Activated T-helper 2 cell treated with anti-CD3 and anti-CD28 coated beads, Interferon-gamma antibody, Interleukin-2, Interleukin-4, amounts not matched to agents 10 μg/mL and 5 μg/mL and 100 μg/mL, durations not matched to agents 14 hours and 24 hours and 36 hours (primary cell): ENCODE measurements at regions not wholly inside any gene's neighbourhood (a gene's known extent, or its start where the extent isn't known, plus 50 kb on each side); places are given as distances from the start of the nearest gene placed in this dataset.
"Not testable (repeated sequence)": the region's sequence is repeated elsewhere in the genome, so short reads cannot be mapped to it uniquely, and the experiment has no call there.

Source experiments
- DNase-seq: peaks from one replicate; pipeline ENCODE4 v3.0.0; 2021; ENCODE audit warnings: low spot score
- H3K27ac Mint-ChIP-seq: one replicate; pipeline ENCODE4 v1.8.0; 2021; ENCODE audit warnings: mixed read lengths
- H3K27me3 Mint-ChIP-seq: one replicate; pipeline ENCODE4 v1.8.0; 2021; ENCODE audit warnings: low read depth, mixed read lengths
- H3K36me3 Mint-ChIP-seq: one replicate; pipeline ENCODE4 v1.8.0; 2021; ENCODE audit warnings: low read depth, mixed read lengths
- H3K4me1 Mint-ChIP-seq: one replicate; pipeline ENCODE4 v1.8.0; 2021; ENCODE audit warnings: low read depth, mixed read lengths
- H3K4me3 Mint-ChIP-seq: one replicate; pipeline ENCODE4 v1.8.0; 2021; ENCODE audit warnings: low read depth, mild to moderate bottlenecking, moderate library complexity, mixed read lengths
- H3K9me3 Mint-ChIP-seq: one replicate; pipeline ENCODE4 v1.8.0; 2021; ENCODE audit warnings: mixed read lengths
- intact Hi-C: fragments of 100-400 bp; cut with micrococcal nuclease; formaldehyde crosslinking; loops from one replicate; pipeline ENCODE4 v1.15.1; 2023

DNA sequence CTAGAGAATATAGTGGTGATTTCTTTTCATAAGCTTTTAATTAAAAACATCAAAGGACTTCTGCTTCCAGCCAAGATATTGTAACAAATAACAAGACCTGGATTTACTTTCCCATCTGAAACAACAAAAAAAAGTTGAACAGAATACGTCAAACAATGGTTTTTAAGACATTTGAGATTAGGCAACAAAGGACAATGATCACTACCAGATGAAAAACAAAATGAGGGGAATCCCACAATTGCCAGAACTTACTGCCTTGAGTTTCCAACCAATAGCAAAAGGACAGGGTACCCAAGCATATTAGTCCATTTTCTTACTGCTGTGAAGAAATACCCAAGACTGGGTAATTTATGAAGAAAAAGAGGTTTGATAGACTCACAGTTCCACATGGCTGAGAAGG, 341.4 kb upstream of the INTU start:
- DNase-seq, result no peak
- no peak overlapping the region for H3K4me3 Mint-ChIP-seq
- H3K36me3 Mint-ChIP-seq, result no peaks in the 10 kb centered on the region
- intact Hi-C loops, result no loop called here
- no peaks in the 10 kb centered on the region for H3K4me1 Mint-ChIP-seq
- peaks cover 17% of the 10 kb centered on the region for H3K9me3 Mint-ChIP-seq
- H3K27me3 Mint-ChIP-seq, result no peaks in the 10 kb centered on the region
- no peak overlapping the region for H3K27ac Mint-ChIP-seq

DNA sequence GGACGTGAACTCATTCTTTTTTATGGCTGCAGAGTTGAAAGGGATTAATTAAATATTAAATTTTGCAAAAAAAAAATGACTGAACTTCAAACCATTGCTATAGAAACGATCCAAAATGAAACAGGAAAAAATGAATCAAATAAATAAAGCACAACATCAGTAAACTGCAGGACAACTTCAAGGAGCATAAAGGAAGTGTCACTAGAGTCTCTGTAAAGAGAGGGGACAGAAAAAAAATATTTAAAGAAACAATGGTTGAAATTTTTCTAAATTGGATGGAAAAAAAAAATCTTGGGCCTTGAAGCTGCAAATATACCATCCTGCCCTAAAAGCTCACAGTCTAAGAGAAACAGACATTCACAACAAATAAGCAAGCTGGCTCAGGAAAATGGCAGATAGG, 339.3 kb upstream of the INTU start:
- no peak for DNase-seq
- H3K4me1 Mint-ChIP-seq, result no peaks in the 10 kb centered on the region
- peaks cover 32% of the 10 kb centered on the region for H3K9me3 Mint-ChIP-seq
- intact Hi-C loops, result no loop called here
- no peak overlapping the region for H3K27ac Mint-ChIP-seq
- no peaks in the 10 kb centered on the region for H3K36me3 Mint-ChIP-seq
- H3K4me3 Mint-ChIP-seq, result no peak overlapping the region
- no peaks in the 10 kb centered on the region for H3K27me3 Mint-ChIP-seq

DNA sequence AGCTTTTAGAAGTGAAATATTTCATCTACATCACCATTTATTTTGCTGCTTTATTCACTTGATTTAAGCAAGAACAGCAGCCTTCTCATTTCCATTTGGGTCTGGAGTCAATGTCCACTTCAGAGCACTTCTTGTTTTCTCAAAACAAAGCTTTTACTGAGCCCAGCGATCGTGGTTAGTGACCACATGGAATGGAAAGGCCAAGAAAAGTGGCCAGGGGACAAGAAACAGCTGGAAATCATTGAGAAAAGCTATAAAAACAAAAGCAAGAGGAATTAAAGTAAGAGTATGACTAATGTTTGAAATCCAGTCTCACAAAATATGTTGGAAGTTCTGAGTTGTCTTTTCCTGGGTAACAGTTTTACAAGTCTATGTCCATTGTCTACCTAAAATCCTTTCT, 328.4 kb upstream of the INTU start:
- H3K36me3 Mint-ChIP-seq, result no peaks in the 10 kb centered on the region

DNA sequence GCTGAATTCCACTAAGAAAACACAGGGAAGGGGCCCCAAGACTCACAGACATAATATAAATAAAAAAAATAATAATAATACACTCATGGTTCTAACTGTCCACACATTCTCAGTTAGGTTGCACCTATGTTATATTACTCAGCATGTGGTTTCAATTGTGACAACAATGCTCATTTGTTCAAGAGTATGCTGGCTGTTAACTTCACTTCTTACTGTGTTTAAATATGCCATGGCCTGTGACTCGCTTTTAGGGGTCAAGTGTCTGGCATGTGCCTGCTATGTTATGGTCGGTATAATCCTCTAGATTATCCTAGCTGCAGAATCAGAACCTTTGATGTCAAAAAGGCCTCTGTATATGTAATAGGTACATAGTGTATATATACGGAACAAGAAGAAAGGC, 324.8 kb upstream of the INTU start:
- Mint-ChIP-seq H3K4me3 (no peak overlapping the region), H3K4me1 (no peaks in the 10 kb centered on the region), H3K9me3 (peaks cover 28% of the 10 kb centered on the region), H3K27me3 (no peaks in the 10 kb centered on the region), H3K27ac (no peak overlapping the region), H3K36me3 (no peaks in the 10 kb centered on the region)
- intact Hi-C loops, result no loop called here
- no peak for DNase-seq

More for the DNA sequence above, 328.4 kb upstream of the INTU start:
- Mint-ChIP-seq H3K4me1 (no peaks in the 10 kb centered on the region), H3K27me3 (no peaks in the 10 kb centered on the region), H3K27ac (no peak overlapping the region), H3K9me3 (peaks cover 34% of the 10 kb centered on the region), H3K4me3 (no peak overlapping the region)
- no peak for DNase-seq
- intact Hi-C loops, result no loop called here

DNA sequence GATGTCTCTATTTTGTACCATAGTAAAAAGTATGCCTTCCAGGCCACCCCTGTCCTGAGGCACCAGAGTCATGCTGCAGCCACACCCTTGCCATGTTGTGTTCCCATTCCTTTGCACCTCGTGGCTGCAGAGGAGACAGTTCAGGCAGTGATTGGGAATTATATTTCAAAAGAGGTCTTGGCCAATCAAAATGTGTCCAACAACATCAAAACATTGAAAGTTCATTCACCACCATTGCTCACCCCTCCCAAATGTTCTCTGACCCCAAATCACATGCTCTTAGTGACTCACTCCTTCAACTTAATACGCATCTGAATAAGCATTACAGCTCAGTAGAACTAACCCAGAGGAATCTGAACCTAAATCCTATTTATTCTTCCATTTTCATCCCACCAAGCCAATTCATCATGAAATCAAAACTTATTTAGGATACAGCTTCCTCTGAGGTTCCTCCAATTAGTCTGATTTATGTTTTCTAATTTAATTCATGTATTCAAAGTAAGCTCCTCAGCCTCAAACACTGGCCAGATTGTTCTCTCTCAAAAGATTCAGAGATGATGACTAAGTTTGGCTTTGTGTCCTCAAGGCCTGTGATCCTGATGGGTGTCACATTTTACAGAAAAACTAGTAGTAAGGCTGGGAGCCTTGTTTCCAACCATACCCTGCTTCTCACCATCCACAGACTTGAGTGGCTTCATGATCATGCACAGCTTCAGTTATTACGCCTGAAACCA, 323.2 kb upstream of the INTU start:
- no peaks in the 10 kb centered on the region for H3K27me3 Mint-ChIP-seq
- no peak for DNase-seq
- intact Hi-C loops, result no loop called here
- H3K9me3 Mint-ChIP-seq, result peaks cover 39% of the 10 kb centered on the region
- no peaks in the 10 kb centered on the region for H3K36me3 Mint-ChIP-seq
- H3K27ac Mint-ChIP-seq, result no peak overlapping the region
- H3K4me3 Mint-ChIP-seq, result no peak overlapping the region
- no peaks in the 10 kb centered on the region for H3K4me1 Mint-ChIP-seq

DNA sequence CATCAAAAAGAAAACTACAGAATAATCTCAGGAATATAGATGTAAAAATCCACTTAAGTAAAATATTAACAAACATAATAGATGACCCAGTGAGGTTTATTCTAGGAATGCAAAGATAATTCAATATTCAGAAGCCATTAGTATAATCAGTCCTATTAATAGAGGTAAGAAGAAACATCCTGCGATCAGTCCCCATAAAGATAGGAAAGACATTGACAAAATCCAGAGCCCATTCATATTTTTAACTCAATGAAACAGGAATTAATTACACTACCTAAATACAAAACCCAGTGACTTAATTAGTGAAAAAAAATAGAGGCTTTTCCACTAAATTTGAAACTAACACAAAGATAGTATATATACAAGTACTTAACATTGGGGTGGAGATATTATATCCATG, 321.4 kb upstream of the INTU start:
- H3K27me3 Mint-ChIP-seq, result no peaks in the 10 kb centered on the region
- no peaks in the 10 kb centered on the region for H3K36me3 Mint-ChIP-seq
- no peak overlapping the region for H3K27ac Mint-ChIP-seq
- no peaks in the 10 kb centered on the region for H3K4me1 Mint-ChIP-seq
- H3K9me3 Mint-ChIP-seq, result peaks cover 39% of the 10 kb centered on the region
- intact Hi-C loops, result no loop called here
- no peak for DNase-seq
- no peak overlapping the region for H3K4me3 Mint-ChIP-seq

DNA sequence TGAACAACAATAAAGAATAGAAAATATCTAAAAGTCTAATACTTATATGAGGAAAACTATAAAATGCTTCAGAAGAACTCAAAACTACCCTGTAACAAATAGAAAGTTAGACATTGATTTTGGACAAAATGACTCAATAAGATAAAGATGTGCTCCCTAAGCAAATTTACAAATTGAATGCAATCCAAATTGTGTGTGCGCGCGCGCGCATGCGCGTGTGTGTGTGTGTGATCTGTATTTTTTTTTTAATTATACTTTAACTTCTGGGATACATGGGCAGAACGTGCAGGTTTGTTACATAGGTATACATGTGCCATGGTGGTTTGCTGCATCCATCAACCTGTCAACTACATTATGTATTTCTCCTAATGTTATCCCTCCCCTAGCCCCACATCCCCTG, 320.8 kb upstream of the INTU start:
- no peak overlapping the region for H3K27ac Mint-ChIP-seq
- DNase-seq, result no peak
- peaks cover 42% of the 10 kb centered on the region for H3K9me3 Mint-ChIP-seq
- H3K27me3 Mint-ChIP-seq, result no peaks in the 10 kb centered on the region
- no peaks in the 10 kb centered on the region for H3K36me3 Mint-ChIP-seq
- no peak overlapping the region for H3K4me3 Mint-ChIP-seq
- no peaks in the 10 kb centered on the region for H3K4me1 Mint-ChIP-seq
- intact Hi-C loops, result no loop called here

DNA sequence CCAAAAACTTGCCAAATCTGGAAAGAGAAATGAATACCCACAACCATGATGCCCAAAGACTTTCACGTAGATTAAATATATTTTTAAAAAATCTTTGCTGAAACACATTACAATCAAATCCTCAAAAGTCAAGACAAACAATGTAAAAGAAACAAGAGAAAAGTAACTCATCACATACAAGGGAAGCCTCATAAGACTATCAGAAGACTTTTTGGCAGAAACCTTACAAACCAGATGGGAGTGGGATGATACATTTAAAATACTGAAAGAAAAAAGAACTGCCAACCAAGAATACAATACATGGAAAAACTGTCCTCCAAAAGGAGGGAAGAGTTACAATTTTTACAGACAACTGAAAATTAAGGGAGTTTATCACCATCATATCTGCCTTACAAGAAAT, 319.0 kb upstream of the INTU start:
- Mint-ChIP-seq H3K9me3 (peaks cover 43% of the 10 kb centered on the region), H3K27me3 (no peaks in the 10 kb centered on the region), H3K4me1 (no peaks in the 10 kb centered on the region), H3K36me3 (no peaks in the 10 kb centered on the region), H3K4me3 (no peak overlapping the region), H3K27ac (no peak overlapping the region)
- DNase-seq, result no peak
- intact Hi-C loops, result no loop called here

DNA sequence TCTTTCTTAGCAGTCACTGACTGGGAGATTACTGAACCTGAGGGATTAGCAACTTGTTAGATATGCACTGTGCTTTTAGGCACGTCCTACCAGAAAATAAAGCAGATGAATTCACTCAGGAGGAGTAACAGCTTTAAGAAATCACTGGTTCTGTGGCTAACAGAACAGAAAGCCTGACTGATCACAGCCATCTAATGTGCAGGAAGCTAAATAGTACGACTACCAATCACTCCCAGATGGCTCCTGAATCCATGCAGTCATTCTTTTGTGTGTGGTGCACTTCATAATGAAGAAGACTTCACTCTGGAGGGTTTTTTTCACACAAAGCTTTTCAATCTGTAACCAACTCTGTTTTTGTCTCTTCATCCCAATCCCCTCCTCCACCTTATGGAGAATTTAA, 305.3 kb upstream of the INTU start:
- no peaks in the 10 kb centered on the region for H3K4me1 Mint-ChIP-seq
- H3K27ac Mint-ChIP-seq, result no peak overlapping the region
- DNase-seq, result no peak
- H3K36me3 Mint-ChIP-seq, result no peaks in the 10 kb centered on the region
- no peaks in the 10 kb centered on the region for H3K27me3 Mint-ChIP-seq
- no peak overlapping the region for H3K4me3 Mint-ChIP-seq
- H3K9me3 Mint-ChIP-seq, result peaks cover 11% of the 10 kb centered on the region
- intact Hi-C loops, result no loop called here

DNA sequence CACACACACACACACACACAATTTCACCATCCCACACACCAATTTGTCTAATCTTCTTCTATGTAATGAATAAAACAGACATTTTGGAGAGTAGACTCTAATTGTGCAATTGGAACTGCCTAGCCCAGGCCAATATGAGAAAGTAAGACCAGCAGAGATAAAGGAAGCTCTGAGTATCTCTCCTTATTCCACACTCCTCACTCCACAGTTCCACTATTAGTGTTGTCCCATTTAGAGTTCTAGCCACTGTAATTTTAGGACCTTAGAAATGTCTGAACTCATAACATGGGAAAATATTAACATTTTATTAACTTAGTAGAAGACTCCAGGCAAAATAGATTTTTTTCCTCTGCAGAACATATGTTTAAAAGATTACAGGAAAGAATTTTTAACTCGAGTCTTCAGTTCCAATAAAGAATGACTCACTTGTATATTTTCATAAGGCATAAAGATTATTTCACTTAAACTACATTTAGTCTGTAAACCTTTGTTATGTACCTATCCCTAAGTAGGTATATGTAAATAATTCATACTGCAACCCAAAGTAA, 297.6 kb upstream of the INTU start:
- no peak overlapping the region for H3K4me3 Mint-ChIP-seq
- intact Hi-C loops, result no loop called here
- H3K36me3 Mint-ChIP-seq, result no peaks in the 10 kb centered on the region
- no peak overlapping the region for H3K27ac Mint-ChIP-seq
- peaks cover 3% of the 10 kb centered on the region for H3K9me3 Mint-ChIP-seq
- no peaks in the 10 kb centered on the region for H3K4me1 Mint-ChIP-seq
- DNase-seq, result no peak
- H3K27me3 Mint-ChIP-seq, result no peaks in the 10 kb centered on the region

DNA sequence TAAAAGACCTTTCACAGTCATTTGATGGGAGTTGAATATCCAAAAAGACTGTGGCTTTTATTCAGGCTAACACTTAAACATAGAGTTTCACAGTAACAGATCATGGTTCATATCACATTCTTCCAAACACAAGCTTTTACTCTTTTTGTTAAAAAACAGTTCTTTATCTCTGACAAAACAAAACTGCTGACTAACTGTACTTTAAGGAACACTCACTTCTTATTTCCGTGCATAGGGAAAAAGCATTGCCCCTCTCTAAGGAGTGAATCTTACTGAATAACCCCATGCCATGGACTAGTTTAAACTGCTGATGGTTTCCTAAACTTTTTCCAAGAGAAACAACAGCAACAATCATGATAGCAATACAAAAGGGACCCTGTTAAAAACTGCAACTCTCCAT, 297.0 kb upstream of the INTU start:
- intact Hi-C loops, result no loop called here
- peaks cover 3% of the 10 kb centered on the region for H3K9me3 Mint-ChIP-seq
- no peaks in the 10 kb centered on the region for H3K27me3 Mint-ChIP-seq
- H3K36me3 Mint-ChIP-seq, result no peaks in the 10 kb centered on the region
- no peak overlapping the region for H3K27ac Mint-ChIP-seq
- no peak for DNase-seq
- H3K4me3 Mint-ChIP-seq, result no peak overlapping the region
- no peaks in the 10 kb centered on the region for H3K4me1 Mint-ChIP-seq

DNA sequence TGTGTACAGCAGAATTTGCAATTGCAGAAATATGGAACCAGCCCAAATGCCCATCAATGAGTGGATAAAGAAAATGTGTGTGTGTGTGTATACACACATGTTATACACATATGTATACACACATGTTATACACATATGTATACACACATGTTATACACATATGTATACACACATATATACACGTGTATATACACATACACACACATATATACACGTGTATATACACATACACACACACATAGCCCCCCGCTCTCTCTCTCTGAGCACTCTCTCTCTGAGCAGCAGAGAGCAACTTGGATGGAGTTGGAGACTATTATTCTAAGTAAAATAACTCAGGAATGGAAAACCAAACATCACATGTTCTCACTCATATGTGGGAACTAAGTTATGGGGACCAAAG, 289.6 kb upstream of the INTU start:
- H3K36me3 Mint-ChIP-seq, H3K27me3 Mint-ChIP-seq, H3K4me1 Mint-ChIP-seq, DNase-seq, H3K4me3 Mint-ChIP-seq, H3K9me3 Mint-ChIP-seq, H3K27ac Mint-ChIP-seq, intact Hi-C loops: not testable (repeated sequence)

DNA sequence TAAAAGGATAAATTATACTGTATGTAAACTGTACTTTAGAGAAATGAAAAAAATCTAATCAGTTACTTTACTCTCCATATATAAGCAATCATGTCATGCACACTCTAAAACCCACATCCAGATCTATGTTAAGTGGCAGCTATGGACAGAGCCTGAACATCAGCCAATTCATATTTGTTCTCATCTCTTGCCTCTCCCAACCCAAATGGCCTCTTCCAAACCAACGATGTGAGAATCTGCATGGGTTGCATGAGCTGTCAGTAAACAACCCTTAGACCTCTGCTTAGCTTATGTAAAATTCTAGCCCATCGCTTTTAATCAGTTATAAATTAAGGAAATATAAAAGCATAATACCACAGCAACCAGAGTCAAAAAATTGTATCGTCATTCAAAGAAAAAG, 288.7 kb upstream of the INTU start:
- Mint-ChIP-seq H3K9me3 (peaks cover 8% of the 10 kb centered on the region), H3K36me3 (no peaks in the 10 kb centered on the region), H3K4me3 (no peak overlapping the region), H3K27ac (no peak overlapping the region), H3K27me3 (no peaks in the 10 kb centered on the region), H3K4me1 (no peaks in the 10 kb centered on the region)
- intact Hi-C loops, result no loop called here
- DNase-seq, result no peak

DNA sequence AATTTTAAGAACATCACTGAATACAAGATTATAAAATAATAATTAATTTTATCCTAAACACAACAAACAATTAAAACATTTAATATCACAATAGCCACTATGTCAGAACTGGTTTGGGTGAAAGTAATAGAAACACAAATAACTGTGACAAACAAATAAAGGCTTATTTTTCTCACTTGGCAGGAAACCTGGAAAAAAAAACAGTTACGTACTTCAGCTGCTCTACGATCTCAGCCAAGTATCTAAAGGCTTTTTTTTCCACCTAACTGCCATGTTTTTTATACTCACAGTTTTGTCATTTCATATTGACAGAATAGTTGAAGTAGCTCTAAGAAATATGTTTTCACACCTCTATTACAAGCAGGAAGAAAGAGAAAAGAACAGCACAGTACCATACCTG, 284.8 kb upstream of the INTU start:
- intact Hi-C loops, result no loop called here
- Mint-ChIP-seq H3K36me3 (no peaks in the 10 kb centered on the region), H3K4me1 (no peaks in the 10 kb centered on the region), H3K27ac (no peak overlapping the region), H3K4me3 (no peak overlapping the region), H3K9me3 (peaks cover 4% of the 10 kb centered on the region), H3K27me3 (no peaks in the 10 kb centered on the region)
- DNase-seq, result no peak
